Neural progenitor cell (in vitro differentiated cells): ENCODE measurements at regions not wholly inside any gene's neighbourhood (a gene's known extent, or its start where the extent isn't known, plus 50 kb on each side); places are given as distances from the start of the nearest gene placed in this dataset.

Experiments used
- DNase-seq: peaks from one replicate; pipeline ENCODE4 v3.0.0-alpha.2; 2016; ENCODE audit warnings: low spot score
- H2AFZ ChIP-seq: fragments of 200-600 bp; sonication (generic); replicated peaks from 2 replicates; pipeline ENCODE4 v1.6.1; 2016; ENCODE audit warnings: antibody characterized with exemption
- H3F3A ChIP-seq: fragments of 200-600 bp; sonication (generic); 2 replicates; pipeline ENCODE4 v1.6.1; 2016; ENCODE audit warnings: antibody characterized with exemption, low read depth
- H3K27ac ChIP-seq: fragments of 200-600 bp; sonication (generic); 2 replicates; pipeline ENCODE4 v1.5.1; 2016; ENCODE audit warnings: mild to moderate bottlenecking
- H3K27me3 ChIP-seq: fragments of 200-600 bp; sonication (generic); 2 replicates; pipeline ENCODE4 v1.6.1; 2016; ENCODE audit warnings: mild to moderate bottlenecking, moderate library complexity
- H3K36me3 ChIP-seq: fragments of 200-600 bp; sonication (generic); 2 replicates; pipeline ENCODE4 v1.5.1; 2016
- H3K4me1 ChIP-seq: fragments of 200-600 bp; sonication (generic); 2 replicates; pipeline ENCODE4 v1.6.1; 2016; ENCODE audit warnings: mixed run types
- H3K4me2 ChIP-seq: fragments of 200-600 bp; sonication (generic); 2 replicates; pipeline ENCODE4 v1.6.1; 2016
- H3K4me3 ChIP-seq: fragments of 200-600 bp; sonication (generic); 2 replicates; pipeline ENCODE4 v1.5.1; 2016
- H3K79me2 ChIP-seq: fragments of 200-600 bp; sonication (generic); 2 replicates; pipeline ENCODE4 v1.6.1; 2016; ENCODE audit warnings: low read depth
- H3K9ac ChIP-seq: fragments of 200-600 bp; sonication (generic); 2 replicates; pipeline ENCODE4 v1.6.1; 2016
- H3K9me3 ChIP-seq: fragments of 200-600 bp; sonication (generic); 2 replicates; pipeline ENCODE4 v1.5.1; 2016; ENCODE audit warnings: low read depth
- H4K20me1 ChIP-seq: fragments of 200-600 bp; sonication (generic); 2 replicates; pipeline ENCODE4 v1.6.1; 2016; ENCODE audit warnings: low read depth
- H3K27ac Mint-ChIP-seq: 3 replicates; pipeline ENCODE4 v1.8.0; 2021; ENCODE audit warnings: mixed read lengths
- H3K27me3 Mint-ChIP-seq: 2 replicates; pipeline ENCODE4 v1.8.0; 2022; ENCODE audit warnings: low read depth, mild to moderate bottlenecking, inconsistent platforms, moderate library complexity, mixed read lengths; ENCODE audit not compliant: insufficient read depth
- H3K36me3 Mint-ChIP-seq: 3 replicates; pipeline ENCODE4 v1.8.0; 2021; ENCODE audit warnings: mixed read lengths
- H3K4me1 Mint-ChIP-seq: 3 replicates; pipeline ENCODE4 v1.8.0; 2021; ENCODE audit warnings: mixed read lengths
- H3K4me3 Mint-ChIP-seq: 3 replicates; pipeline ENCODE4 v1.8.0; 2021; ENCODE audit warnings: mild to moderate bottlenecking, moderate library complexity, mixed read lengths
- H3K9me3 Mint-ChIP-seq: 3 replicates; pipeline ENCODE4 v1.8.0; 2020; ENCODE audit warnings: mixed read lengths
- EZH2 ChIP-seq: fragments of 200-600 bp; sonication (generic); IDR thresholded peaks from 2 replicates; pipeline ENCODE4 v1.6.1; 2017; ENCODE audit warnings: antibody characterized with exemption, mild to moderate bottlenecking, moderate library complexity
- EZH2phosphoT487 ChIP-seq: fragments of 200-600 bp; sonication (generic); IDR thresholded peaks from 2 replicates; pipeline ENCODE4 v1.6.1; 2017; ENCODE audit warnings: antibody characterized with exemption
- TF ChIP-seq, protein P1 (sequence below): fragments of 200-600 bp; sonication (generic); IDR thresholded peaks from 2 replicates; pipeline ENCODE4 v1.5.1; 2017; ENCODE audit warnings: antibody characterized with exemption, mild to moderate bottlenecking

DNA sequence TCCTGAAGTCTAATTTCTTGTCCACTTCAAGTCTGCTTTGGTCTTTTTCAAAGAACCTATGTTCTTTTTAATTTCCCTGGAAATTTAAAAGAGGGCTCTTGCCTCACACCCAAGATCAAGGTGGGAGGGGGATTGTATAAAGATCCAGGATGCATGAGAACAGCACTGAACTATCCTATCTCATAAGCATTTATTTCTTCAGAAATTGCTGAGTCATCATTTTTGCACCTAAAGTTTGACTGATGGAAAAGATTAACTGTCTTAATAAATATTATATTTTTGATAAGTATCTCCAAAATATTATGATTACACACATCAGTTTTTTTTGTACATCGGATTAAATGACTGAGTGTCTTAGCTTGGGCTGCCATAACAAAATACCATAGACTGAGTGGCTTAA is 90.5 kb downstream of the RPS24 start:
- DNase-seq: no peak
- Histone ChIP-seq H3K36me3 (no peaks in the 10 kb centered on the region), H3K4me2 (no peak overlapping the region), H3K4me1 (no peaks in the 10 kb centered on the region), H3K27ac (no peak overlapping the region), H3K27me3 (no peaks in the 10 kb centered on the region), H3F3A (no peaks in the 10 kb centered on the region), H3K9me3 (no peaks in the 10 kb centered on the region), H3K79me2 (no peaks in the 10 kb centered on the region), H3K9ac (no peak overlapping the region), H2AFZ (no peak overlapping the region), H4K20me1 (no peaks in the 10 kb centered on the region), H3K4me3 (no peak overlapping the region)
- Mint-ChIP-seq H3K27me3 (peaks cover 3% of the 10 kb centered on the region), H3K27ac (no peak overlapping the region), H3K36me3 (no peaks in the 10 kb centered on the region), H3K9me3 (peaks cover 13% of the 10 kb centered on the region), H3K4me3 (no peak overlapping the region), H3K4me1 (no peaks in the 10 kb centered on the region)
- TF ChIP-seq EZH2 (no peak), EZH2phosphoT487 (no peak)
- TF ChIP-seq, protein P1, sequence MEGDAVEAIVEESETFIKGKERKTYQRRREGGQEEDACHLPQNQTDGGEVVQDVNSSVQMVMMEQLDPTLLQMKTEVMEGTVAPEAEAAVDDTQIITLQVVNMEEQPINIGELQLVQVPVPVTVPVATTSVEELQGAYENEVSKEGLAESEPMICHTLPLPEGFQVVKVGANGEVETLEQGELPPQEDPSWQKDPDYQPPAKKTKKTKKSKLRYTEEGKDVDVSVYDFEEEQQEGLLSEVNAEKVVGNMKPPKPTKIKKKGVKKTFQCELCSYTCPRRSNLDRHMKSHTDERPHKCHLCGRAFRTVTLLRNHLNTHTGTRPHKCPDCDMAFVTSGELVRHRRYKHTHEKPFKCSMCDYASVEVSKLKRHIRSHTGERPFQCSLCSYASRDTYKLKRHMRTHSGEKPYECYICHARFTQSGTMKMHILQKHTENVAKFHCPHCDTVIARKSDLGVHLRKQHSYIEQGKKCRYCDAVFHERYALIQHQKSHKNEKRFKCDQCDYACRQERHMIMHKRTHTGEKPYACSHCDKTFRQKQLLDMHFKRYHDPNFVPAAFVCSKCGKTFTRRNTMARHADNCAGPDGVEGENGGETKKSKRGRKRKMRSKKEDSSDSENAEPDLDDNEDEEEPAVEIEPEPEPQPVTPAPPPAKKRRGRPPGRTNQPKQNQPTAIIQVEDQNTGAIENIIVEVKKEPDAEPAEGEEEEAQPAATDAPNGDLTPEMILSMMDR: no peak

DNA sequence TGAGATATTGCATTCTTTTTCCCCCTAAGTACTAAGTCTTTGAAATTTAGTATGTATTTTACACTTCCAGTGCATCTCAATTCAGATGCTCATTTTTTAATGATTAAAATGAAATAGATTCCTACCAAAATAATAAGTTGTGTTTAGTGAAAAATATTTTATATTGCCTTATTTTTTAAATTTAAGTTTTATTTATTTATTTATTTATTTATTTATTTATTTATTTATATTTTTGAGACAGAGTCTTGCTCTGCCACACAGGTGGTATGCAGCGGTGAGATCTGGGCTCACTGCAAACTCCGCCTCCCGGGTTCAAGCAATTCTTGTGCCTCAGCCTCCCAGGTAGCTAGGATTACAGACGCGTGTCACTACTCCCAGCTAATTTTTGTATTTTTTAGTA is 95.5 kb downstream of the RPS24 start:
- no peak overlapping the region for H3K4me3 ChIP-seq
- H3K27me3 Mint-ChIP-seq: peaks cover 4% of the 10 kb centered on the region
- no peak overlapping the region for H3K27ac ChIP-seq
- no peak overlapping the region for H3K9ac ChIP-seq
- H4K20me1 ChIP-seq: no peaks in the 10 kb centered on the region
- no peaks in the 10 kb centered on the region for H3K36me3 ChIP-seq
- no peak overlapping the region for H2AFZ ChIP-seq
- no peaks in the 10 kb centered on the region for H3K36me3 Mint-ChIP-seq
- TF ChIP-seq, protein P1: no peak
- TF ChIP-seq EZH2phosphoT487 (no peak), EZH2 (no peak)
- H3K9me3 ChIP-seq: no peaks in the 10 kb centered on the region
- H3K4me3 Mint-ChIP-seq: no peak overlapping the region
- no peak overlapping the region for H3K4me2 ChIP-seq
- no peaks in the 10 kb centered on the region for H3K27me3 ChIP-seq
- no peak overlapping the region for H3K27ac Mint-ChIP-seq
- no peaks in the 10 kb centered on the region for H3K79me2 ChIP-seq
- no peaks in the 10 kb centered on the region for H3F3A ChIP-seq
- H3K4me1 ChIP-seq: no peaks in the 10 kb centered on the region
- H3K4me1 Mint-ChIP-seq: peaks cover 4% of the 10 kb centered on the region
- H3K9me3 Mint-ChIP-seq: peaks cover 2% of the 10 kb centered on the region
- no peak for DNase-seq

DNA sequence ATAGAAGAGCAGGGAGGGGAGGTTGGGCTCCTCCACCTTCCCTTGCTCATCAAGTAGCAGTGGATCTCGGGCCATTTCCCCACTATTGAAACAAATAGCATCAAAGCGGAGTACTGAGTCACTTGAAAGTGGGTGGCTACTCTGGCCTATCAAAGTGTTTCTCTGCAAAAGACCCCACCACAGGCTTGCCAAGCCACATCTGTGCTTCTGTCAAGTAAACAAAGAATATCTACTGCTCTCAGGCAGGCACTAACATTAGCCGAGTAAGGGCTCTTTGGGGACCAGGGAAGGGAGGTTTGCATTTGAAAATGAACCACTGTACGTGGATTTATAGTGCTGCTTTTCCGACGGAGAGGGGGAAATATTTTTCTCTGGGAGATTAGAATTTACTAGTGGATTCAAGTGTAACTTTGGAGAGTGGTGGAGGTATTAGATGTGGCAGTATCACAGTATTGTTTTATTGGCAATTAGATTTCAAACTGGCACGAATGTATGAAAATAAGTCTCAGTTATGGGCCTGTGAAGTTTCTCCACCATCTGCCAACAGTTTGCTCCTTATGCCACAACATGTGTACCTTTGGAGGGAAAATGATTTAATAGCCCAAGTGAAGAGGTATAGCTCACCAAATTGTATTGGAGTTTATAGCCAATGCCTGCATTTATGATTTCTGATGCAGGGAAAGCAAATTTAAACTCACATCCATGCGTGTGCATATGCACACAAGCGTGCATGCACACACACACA is 97.5 kb downstream of the RPS24 start:
- Histone ChIP-seq H3K4me2 (no peak overlapping the region), H3K9me3 (no peaks in the 10 kb centered on the region), H3K36me3 (no peaks in the 10 kb centered on the region), H3K27me3 (no peaks in the 10 kb centered on the region), H4K20me1 (no peaks in the 10 kb centered on the region), H3K4me1 (no peaks in the 10 kb centered on the region), H3K4me3 (no peak overlapping the region), H3F3A (no peaks in the 10 kb centered on the region), H2AFZ (no peak overlapping the region), H3K9ac (no peak overlapping the region), H3K79me2 (no peaks in the 10 kb centered on the region), H3K27ac (no peak overlapping the region)
- no peak for TF ChIP-seq EZH2
- TF ChIP-seq, protein P1: no peak
- no peak for TF ChIP-seq EZH2phosphoT487
- Mint-ChIP-seq H3K9me3 (peaks cover 2% of the 10 kb centered on the region), H3K36me3 (no peaks in the 10 kb centered on the region), H3K4me1 (peaks cover 4% of the 10 kb centered on the region), H3K27me3 (peaks cover 2% of the 10 kb centered on the region), H3K4me3 (no peak overlapping the region), H3K27ac (no peak overlapping the region)
- DNase-seq: no peak
